ENCODE measurements at regions not wholly inside any gene's neighbourhood (a gene's known extent, or its start where the extent isn't known, plus 50 kb on each side); places are given as distances from the start of the nearest gene placed in this dataset.
"Not testable (repeated sequence)": the region's sequence is repeated elsewhere in the genome, so short reads cannot be mapped to it uniquely, and the experiment has no call there.

DNA sequence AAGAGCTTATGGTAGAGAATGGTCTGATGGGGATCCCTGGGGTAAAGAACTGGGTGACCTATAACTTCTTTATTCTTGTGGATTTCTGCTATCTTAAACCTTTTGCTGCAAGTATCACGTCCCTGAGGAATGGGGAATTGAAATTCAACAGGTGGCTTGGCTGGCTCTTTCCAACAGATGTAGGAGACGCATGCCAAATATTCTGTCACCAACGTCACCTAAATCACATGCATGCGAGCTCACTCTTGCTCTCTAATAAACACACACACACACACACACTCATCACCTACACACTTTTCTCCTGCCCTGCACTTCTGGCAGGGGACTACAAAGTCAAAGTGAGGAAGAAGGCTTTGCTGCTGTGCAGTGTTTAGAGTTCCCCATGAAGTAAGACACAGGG, 145.8 kb upstream of the NECTIN3 start:
- Histone ChIP-seq H3K9me3 (replicated peaks) (no peaks in the 10 kb centered on the region), H3K27me3 (replicated peaks) (no peaks in the 10 kb centered on the region), H3K27ac (no peak overlapping the region), H3K36me3 (no peaks in the 10 kb centered on the region), H3K4me3 (no peak overlapping the region), H3K4me1 (replicated peaks) (no peaks in the 10 kb centered on the region)
- no peak for DNase-seq (ENCODE audit: low read depth in 1 of 2, low spot score in 2 of 2)

DNA sequence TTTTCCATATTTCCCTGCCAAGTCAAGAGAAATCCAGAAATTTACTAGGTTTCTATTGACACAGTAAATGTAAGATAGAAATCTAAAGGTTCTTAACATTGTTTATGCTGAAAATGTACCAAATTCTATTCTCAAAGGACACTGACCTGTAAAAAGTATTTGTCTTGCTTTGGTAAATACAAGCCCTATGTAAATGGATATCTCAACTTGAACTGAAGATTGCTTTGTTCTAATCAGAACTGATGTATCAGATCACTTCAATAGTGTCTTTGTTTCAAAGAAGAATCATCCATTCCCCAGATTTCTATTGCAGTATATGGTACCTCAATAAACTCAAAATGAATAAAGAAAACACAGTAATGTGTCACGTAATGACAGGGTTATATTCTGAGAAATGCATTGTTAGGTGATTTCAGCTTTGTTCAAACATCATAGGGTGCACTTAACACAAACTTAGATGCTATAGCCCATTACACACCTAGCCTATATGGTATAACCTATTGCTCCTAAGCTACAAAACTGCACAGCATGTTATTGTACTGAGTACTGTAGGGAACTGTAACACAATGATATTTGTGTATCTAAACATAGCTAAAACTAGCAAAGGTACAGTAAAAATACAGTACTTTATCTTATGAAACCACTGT, 143.5 kb upstream of the NECTIN3 start:
- no peak overlapping the region for H3K27ac ChIP-seq
- no peak overlapping the region for H3K4me3 ChIP-seq
- no peaks in the 10 kb centered on the region for H3K27me3 ChIP-seq (replicated peaks)
- H3K36me3 ChIP-seq, result no peaks in the 10 kb centered on the region
- H3K9me3 ChIP-seq (replicated peaks), result no peaks in the 10 kb centered on the region
- H3K4me1 ChIP-seq (replicated peaks), result no peaks in the 10 kb centered on the region
- DNase-seq (ENCODE audit: low read depth in 1 of 2, low spot score in 2 of 2), result no peak

DNA sequence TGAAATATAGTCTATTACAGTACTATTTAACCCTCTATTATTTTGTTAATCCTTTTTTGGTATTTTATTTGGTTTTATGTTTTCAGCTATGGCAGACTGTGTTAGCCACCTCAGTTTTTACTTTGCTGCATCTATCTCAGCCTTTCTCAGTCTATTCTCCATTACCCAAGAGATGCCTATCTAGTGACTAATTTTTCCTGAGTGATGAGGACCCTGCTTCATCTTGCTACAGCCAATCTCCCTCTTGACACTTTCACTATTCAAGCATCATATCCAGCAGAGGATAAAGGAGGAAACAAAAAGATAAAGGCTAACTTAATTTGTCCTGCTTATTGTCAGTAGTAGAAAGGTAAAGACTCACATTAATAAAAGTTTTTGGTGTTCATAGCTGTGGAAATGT, 141.8 kb upstream of the NECTIN3 start:
- H3K9me3 ChIP-seq (replicated peaks), result no peaks in the 10 kb centered on the region
- DNase-seq (ENCODE audit: low read depth in 1 of 2, low spot score in 2 of 2), result no peak
- H3K4me3 ChIP-seq, result no peak overlapping the region
- no peaks in the 10 kb centered on the region for H3K27me3 ChIP-seq (replicated peaks)
- H3K27ac ChIP-seq, result no peak overlapping the region
- H3K36me3 ChIP-seq, result no peaks in the 10 kb centered on the region
- H3K4me1 ChIP-seq (replicated peaks), result peaks cover 7% of the 10 kb centered on the region; the same call in 1 of the 2 replicates

DNA sequence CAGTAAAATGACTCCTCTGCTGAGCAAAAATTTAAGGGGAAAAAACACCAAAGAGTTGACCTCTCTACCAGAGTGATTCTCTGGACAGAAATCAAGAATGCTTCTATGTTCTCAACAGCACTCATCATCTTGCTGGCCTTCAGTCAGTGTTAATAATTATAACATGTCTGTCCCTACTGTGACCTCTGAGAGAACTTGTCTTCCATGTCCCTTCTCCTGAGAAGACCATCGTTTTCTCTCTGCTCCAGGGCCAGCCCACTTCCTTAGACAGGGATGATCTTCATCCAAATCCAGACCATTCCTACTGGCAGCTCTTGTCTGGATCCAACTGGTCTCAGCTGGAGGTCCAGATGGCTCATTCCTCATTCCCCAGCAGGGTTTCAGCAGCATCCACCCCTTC, 139.0 kb upstream of the NECTIN3 start:
- H3K36me3 ChIP-seq, result no peaks in the 10 kb centered on the region
- H3K27ac ChIP-seq, result no peak overlapping the region
- H3K9me3 ChIP-seq (replicated peaks), result no peaks in the 10 kb centered on the region
- peaks cover 7% of the 10 kb centered on the region; the same call in 1 of the 2 replicates for H3K4me1 ChIP-seq (replicated peaks)
- H3K27me3 ChIP-seq (replicated peaks), result no peaks in the 10 kb centered on the region
- no peak for DNase-seq (ENCODE audit: low read depth in 1 of 2, low spot score in 2 of 2)
- H3K4me3 ChIP-seq, result no peak overlapping the region

DNA sequence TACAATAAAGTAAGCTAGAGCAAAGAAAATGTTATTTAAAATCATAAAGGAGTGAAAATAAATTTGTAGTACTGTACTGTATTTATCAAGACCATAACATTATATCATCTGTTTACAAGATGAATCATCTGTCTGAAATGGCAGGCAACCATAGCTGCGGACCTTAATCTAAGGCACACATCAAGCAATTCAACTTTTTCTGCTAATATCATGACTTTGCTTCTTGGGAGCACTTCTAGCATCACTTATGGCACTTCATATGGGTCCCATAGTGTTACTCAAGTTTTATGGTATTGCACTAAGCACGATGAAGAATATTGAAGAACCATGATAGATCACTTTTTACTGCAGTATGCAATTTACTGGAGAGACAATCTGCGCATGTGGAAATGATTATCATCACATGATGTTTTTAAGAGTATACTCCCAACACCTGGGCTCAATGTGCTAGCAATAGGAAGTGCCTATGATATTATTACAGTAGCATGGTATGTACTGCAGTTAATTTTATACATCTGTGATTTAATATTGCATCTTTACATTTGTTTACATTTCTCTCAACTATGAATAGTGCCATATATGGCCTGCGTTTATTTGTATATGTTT, 137.7 kb upstream of the NECTIN3 start:
- H3K4me3 ChIP-seq, result no peak overlapping the region
- no peak overlapping the region for H3K27ac ChIP-seq
- DNase-seq (ENCODE audit: low read depth in 1 of 2, low spot score in 2 of 2), result no peak
- H3K36me3 ChIP-seq, result no peaks in the 10 kb centered on the region
- peaks cover 7% of the 10 kb centered on the region; the same call in 1 of the 2 replicates for H3K4me1 ChIP-seq (replicated peaks)
- no peaks in the 10 kb centered on the region for H3K9me3 ChIP-seq (replicated peaks)
- H3K27me3 ChIP-seq (replicated peaks), result no peaks in the 10 kb centered on the region

DNA sequence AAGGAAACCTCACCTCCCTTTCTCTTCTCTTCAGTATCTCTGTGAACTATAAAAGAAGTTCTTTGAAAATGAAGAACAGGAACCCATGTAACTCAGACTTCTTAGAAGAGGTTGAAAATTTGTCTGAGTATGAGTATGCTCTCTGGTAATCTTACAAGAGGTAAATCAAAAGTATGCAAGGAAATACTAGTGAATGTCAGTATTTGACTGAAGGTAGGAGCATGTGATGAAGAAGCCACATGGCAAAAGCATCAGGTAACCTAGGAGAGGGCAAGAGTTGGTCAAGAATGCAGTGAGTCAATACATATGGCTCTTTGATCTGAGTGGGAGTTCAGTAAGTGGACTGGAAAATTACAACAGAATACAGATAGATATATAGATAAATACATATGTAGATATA, 133.0 kb upstream of the NECTIN3 start:
- DNase-seq (ENCODE audit: low read depth in 1 of 2, low spot score in 2 of 2), result no peak
- Histone ChIP-seq H3K36me3 (no peaks in the 10 kb centered on the region), H3K4me3 (no peak overlapping the region), H3K9me3 (replicated peaks) (no peaks in the 10 kb centered on the region), H3K27me3 (replicated peaks) (no peaks in the 10 kb centered on the region), H3K27ac (no peak overlapping the region), H3K4me1 (replicated peaks) (peaks cover 5% of the 10 kb centered on the region; the same call in 1 of the 2 replicates)

DNA sequence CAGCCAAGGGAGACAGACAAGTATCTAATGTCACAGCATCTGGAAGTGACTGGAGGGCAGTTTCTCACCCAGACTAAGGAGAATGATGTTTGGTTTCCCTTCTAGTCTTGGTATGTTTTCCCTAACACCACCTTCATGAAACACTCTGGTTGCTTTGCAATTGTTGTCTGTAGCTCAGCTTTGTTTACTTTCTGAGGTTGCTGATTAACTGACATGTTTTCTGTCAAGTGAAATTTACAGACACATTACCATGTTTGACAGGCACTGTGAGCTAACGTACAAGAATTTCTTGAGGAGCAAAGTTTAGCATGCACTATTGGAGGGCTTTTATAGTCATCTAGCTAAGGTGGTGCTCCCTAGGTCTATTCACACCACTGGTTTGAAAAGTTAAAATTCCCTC, 131.6 kb upstream of the NECTIN3 start:
- H3K9me3 ChIP-seq (replicated peaks), result no peaks in the 10 kb centered on the region
- H3K27me3 ChIP-seq (replicated peaks), result no peaks in the 10 kb centered on the region
- no peaks in the 10 kb centered on the region for H3K36me3 ChIP-seq
- no peak overlapping the region for H3K27ac ChIP-seq
- no peak overlapping the region for H3K4me3 ChIP-seq
- H3K4me1 ChIP-seq (replicated peaks), result no peaks in the 10 kb centered on the region
- DNase-seq (ENCODE audit: low read depth in 1 of 2, low spot score in 2 of 2), result no peak

DNA sequence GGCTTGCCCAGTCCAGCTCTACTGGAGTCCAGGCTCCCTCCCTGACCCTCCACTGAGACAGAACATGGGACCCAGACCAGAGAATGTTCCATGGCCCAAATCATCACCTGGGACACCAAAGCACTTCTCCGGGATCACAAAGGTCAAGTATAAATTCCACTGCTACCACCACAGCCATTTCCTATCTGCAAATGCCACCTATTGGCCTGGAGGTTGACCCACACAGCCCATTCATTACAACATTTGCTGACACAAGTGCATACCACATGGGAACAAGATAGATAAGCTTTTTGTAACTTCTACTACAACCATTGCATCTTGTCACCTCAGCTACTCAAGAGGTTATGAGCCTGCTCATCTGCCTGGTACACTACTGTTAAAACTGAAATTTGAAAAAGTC, 126.8 kb upstream of the NECTIN3 start:
- no peaks in the 10 kb centered on the region for H3K36me3 ChIP-seq
- H3K4me3 ChIP-seq, result no peak overlapping the region
- peaks cover 2% of the 10 kb centered on the region for H3K9me3 ChIP-seq (replicated peaks)
- no peak for DNase-seq (ENCODE audit: low read depth in 1 of 2, low spot score in 2 of 2)
- H3K27me3 ChIP-seq (replicated peaks), result no peaks in the 10 kb centered on the region
- H3K4me1 ChIP-seq (replicated peaks), result no peaks in the 10 kb centered on the region
- H3K27ac ChIP-seq, result no peak overlapping the region

DNA sequence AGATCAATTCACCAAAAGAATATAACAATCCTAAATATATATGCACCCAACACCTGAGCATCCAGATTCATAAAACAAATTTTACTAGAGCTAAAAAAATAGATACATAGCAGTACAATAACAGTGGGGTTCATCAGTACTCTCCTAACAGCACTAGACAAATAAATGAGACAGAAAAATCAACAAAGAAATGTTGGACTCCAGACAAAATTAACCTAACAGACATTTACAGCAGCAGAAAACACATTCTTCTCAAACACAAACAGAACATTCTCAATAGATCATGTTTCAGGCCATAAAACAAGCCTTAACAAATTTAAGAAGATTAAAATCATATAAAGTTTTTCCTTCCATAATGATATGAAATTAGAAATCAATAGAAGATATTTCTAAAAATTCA, 124.8 kb upstream of the NECTIN3 start:
- Histone ChIP-seq H3K4me1 (replicated peaks) (no peaks in the 10 kb centered on the region), H3K4me3 (no peak overlapping the region), H3K36me3 (no peaks in the 10 kb centered on the region), H3K9me3 (replicated peaks) (peaks cover 2% of the 10 kb centered on the region), H3K27me3 (replicated peaks) (no peaks in the 10 kb centered on the region), H3K27ac (no peak overlapping the region)
- DNase-seq (ENCODE audit: low read depth in 1 of 2, low spot score in 2 of 2), result no peak

DNA sequence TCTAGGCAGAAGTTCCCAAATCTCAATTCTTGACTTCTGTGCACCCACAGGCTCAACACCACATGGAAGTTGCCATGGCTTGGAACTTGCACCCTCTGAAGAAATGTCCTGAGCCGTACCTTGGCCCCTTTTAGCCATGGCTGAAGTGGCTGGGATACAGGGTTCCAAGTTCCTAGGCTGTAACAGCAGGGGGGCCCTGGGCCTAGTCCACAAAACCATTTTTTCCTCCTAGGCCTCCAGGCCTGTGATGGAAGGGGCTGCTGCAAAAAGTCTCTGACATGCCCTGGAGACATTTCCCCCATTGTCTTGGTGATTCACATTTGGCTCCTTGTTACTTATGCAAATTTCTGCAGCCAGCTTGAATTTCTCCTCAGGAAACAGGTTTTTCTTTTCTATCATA, 122.4 kb upstream of the NECTIN3 start:
- H3K36me3 ChIP-seq; H3K9me3 ChIP-seq (replicated peaks); H3K27me3 ChIP-seq (replicated peaks); H3K27ac ChIP-seq; H3K4me3 ChIP-seq; DNase-seq (ENCODE audit: low read depth in 1 of 2, low spot score in 2 of 2); H3K4me1 ChIP-seq (replicated peaks): not testable (repeated sequence)

DNA sequence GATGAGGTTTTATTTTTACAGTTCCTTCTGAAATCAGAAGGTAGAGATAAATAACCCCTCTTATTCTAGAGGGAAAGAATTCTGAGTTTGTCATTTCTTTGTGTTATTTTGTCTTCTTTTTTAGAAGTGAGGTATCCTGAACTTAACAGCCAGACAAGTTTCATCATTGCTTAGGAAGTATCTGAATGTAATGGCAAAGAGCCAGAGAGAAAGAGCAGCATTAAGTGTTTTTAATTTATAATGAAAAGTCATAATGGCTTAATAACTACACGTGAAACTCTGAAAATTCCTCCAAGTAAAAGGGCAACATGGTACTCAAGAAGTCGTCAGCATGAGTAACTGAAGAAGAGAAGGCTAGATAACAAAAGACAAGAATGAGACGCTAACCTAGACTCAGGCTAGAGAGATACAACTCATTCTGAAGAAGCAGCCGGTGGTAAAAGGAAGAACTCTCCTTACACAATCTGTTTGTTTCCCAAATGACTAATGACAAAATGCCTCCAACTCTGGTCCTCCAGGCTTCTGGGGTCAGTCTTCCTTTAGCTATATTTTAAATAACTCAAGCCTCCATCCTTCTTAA, 116.2 kb upstream of the NECTIN3 start:
- H3K27ac ChIP-seq, result no peak overlapping the region
- no peak for DNase-seq (ENCODE audit: low read depth in 1 of 2, low spot score in 2 of 2)

DNA sequence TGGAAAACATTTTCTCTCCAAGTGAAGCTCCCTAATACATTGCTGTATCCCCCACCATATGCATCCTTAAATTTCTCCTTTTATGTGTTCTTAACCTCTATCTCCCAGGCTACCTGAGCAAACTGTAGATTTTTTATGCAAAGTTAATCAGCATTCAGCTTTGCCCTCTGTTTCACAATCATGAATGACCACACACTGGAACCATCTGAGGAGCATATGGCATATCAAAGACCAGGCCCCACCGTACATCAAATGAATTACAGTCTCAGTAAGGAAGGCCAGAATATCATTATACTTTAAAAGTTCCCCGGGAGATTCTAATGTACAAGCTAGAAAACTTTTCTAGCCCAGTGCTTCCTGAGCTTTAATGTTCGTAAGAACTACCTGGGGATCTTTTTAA, 115.5 kb upstream of the NECTIN3 start:
- Histone ChIP-seq H3K4me3 (no peak overlapping the region), H3K4me1 (replicated peaks) (no peaks in the 10 kb centered on the region; the same call in 1 of the 2 replicates), H3K27me3 (replicated peaks) (no peaks in the 10 kb centered on the region), H3K27ac (no peak overlapping the region), H3K9me3 (replicated peaks) (no peaks in the 10 kb centered on the region; the same call in 1 of the 2 replicates), H3K36me3 (no peaks in the 10 kb centered on the region)
- DNase-seq (ENCODE audit: low read depth in 1 of 2, low spot score in 2 of 2), result no peak

More for the DNA sequence above, 116.2 kb upstream of the NECTIN3 start:
- Histone ChIP-seq H3K4me1 (replicated peaks) (no peaks in the 10 kb centered on the region; the same call in 1 of the 2 replicates), H3K9me3 (replicated peaks) (no peaks in the 10 kb centered on the region), H3K36me3 (no peaks in the 10 kb centered on the region), H3K4me3 (no peak overlapping the region), H3K27me3 (replicated peaks) (no peaks in the 10 kb centered on the region)

DNA sequence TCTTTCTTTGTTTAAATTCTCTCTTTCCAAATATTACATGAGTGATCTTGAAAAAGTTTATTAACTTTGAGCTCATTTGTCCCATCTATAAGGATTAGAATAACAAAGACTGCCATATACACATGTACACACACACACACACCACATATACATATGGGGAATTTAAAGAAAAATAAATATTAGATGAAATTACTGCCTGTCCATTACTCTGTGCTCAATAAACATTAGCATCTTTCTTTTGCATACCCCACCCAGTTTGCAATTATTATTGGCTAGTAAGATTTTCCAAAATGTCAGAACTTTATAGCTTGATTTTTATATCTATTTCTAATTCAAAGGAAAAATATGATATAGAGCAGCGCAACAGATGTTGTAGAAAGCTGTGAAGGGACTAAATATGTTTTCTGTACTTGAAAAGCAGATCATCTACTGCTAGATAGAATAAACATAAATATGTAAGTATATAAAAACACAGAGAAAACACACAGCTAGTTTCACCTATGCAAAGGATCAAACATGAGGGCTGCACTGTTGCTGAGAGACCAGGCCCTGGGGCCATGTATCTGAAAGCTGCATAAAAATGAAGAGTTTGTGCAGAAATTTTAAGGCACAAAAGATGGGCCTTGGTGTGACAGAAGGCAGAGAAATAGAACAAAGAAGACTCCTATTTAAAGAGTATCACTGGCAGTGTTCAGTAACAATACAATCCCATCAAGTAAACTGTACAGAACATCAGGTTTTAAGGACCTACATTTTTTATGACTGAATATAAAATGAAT, 114.2 kb upstream of the NECTIN3 start:
- Histone ChIP-seq H3K4me1 (replicated peaks) (no peaks in the 10 kb centered on the region; the same call in 1 of the 2 replicates), H3K9me3 (replicated peaks) (no peaks in the 10 kb centered on the region; the same call in 1 of the 2 replicates), H3K27ac (no peak overlapping the region), H3K27me3 (replicated peaks) (no peaks in the 10 kb centered on the region), H3K4me3 (no peak overlapping the region), H3K36me3 (no peaks in the 10 kb centered on the region)
- no peak for DNase-seq (ENCODE audit: low read depth in 1 of 2, low spot score in 2 of 2)
